ENCODE measurements at regions not wholly inside any gene's neighbourhood (a gene's known extent, or its start where the extent isn't known, plus 50 kb on each side); places are given as distances from the start of the nearest gene placed in this dataset.

DNA sequence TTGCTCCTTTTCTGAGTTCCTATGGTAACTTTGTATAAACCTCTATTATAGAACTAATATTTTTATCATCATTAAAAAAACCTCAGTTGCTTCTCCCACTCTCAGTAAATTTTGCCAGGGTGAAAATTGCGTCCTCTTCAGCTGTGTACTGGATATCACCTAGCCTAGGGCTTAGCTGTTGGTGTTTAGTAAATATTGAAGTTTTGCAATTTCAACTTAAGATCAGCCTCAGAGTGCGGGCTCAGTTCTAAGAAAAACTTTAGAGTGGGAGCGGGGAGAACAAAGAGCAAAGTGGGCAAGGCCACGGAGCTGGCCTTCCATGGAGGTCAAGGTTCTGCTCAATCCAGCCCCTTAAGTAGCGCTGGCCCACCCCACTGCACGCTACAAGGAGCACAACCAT is 488.3 kb upstream of the SPRED2 start:
- Histone ChIP-seq H3K4me1 (peaks cover 0 to 3% of the 10 kb centered on the region in 2 donors), H3K4me3 (no peak overlapping the region), H3K36me3 (no peaks in the 10 kb centered on the region), H3K9me3 (no peaks in the 10 kb centered on the region), H3K27ac (no peak overlapping the region), H3K27me3 (no peaks in the 10 kb centered on the region)
- no peak for DNase-seq (ENCODE audit: low spot score in 2 of 2)
- no peak for TF ChIP-seq CTCF (IDR thresholded peaks at IDR 0.05)
- intact Hi-C loops (cut with DNase I), result no loop called here

DNA sequence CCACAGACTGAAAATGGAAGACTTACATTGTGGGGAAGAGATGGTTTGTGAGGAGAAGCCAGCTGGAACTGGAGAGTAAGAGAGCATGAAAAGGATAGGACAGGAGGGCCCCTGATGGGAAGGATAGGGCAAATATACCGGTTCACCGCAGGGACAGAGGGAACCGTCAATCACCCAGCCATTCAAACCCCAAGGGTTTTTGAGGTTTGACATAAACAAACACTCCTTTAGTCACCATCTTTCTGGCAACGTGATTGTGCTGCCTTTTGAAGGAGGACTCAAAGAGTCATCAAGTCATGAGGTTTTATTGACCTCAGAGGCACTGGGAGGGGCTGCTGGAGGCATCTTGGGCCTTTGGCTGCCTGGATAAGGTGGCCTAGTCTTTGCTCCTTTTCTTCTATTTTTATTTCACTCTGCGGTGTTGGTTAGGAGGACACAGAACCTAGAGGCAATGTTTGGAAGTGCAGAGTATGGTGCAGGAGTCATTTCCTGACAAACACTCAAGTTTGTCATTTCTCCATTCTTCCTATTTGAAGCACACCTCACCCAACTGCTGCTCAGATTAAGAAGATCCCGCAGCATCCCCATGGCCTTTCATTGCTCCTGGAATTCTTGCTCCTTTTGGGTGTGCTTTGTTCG is 487.3 kb upstream of the SPRED2 start:
- Histone ChIP-seq H3K4me3 (no peak overlapping the region), H3K27ac (no peak overlapping the region)

DNA sequence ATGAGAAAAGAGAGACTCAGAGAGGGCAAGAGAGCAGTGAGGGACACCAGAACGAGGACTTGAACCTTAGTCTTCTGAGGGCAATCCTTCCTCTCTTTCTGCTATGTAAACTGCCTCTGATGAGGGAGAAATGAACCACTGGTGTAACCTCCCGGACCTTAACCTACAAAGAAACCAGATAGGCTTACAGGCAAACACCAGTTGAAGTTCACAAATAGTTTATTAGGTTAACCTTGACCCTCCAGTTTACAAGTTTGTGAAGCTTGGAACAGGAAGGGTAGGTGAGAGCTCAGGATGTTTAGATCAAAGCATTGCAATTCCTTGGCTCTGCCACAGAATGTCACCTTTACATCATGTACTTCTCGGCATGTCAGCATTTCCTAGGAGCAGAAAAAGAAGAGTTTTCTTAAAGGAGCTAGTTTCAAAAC is 486.4 kb upstream of the SPRED2 start:
- no peak for DNase-seq (ENCODE audit: low spot score in 2 of 2)
- H3K27ac ChIP-seq, result no peak overlapping the region
- no peaks in the 10 kb centered on the region for H3K36me3 ChIP-seq
- intact Hi-C loops (cut with DNase I), result no loop called here
- no peak for TF ChIP-seq CTCF (IDR thresholded peaks at IDR 0.05)
- no peaks in the 10 kb centered on the region for H3K9me3 ChIP-seq
- peaks cover 0 to 3% of the 10 kb centered on the region in 2 donors for H3K4me1 ChIP-seq
- H3K27me3 ChIP-seq, result no peaks in the 10 kb centered on the region
- no peak overlapping the region for H3K4me3 ChIP-seq

More for the DNA sequence above, 487.3 kb upstream of the SPRED2 start:
- peaks cover 0 to 3% of the 10 kb centered on the region in 2 donors for H3K4me1 ChIP-seq
- TF ChIP-seq CTCF (IDR thresholded peaks at IDR 0.05), result no peak
- no peaks in the 10 kb centered on the region for H3K27me3 ChIP-seq
- H3K9me3 ChIP-seq, result no peaks in the 10 kb centered on the region
- no peaks in the 10 kb centered on the region for H3K36me3 ChIP-seq
- intact Hi-C loops (cut with DNase I), result no loop called here
- DNase-seq (ENCODE audit: low spot score in 2 of 2), result no peak

DNA sequence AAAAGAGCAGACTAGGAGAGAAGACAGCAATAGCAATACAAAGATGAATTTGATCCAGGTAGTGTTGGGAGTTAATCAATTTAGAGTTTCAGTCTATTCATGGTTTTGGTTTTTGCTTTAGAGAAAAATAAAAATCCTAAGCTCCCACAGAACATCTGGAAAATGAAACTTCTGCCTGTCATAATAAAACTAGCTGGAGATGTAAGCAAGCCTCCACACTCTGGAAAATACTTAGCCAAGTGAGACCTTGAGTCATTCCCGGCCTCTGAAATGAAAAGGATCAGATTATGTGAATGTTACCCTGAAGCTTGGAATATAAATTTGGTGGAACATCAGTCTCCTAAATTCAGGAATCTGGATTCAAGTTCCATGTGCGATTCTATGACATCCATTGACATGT is 485.6 kb upstream of the SPRED2 start:
- DNase-seq (ENCODE audit: low spot score in 2 of 2), result no peak
- no peaks in the 10 kb centered on the region for H3K36me3 ChIP-seq
- intact Hi-C loops (cut with DNase I), result no loop called here
- peaks cover 0 to 2% of the 10 kb centered on the region in 2 donors for H3K4me1 ChIP-seq
- no peak overlapping the region for H3K27ac ChIP-seq
- H3K4me3 ChIP-seq, result no peak overlapping the region
- H3K27me3 ChIP-seq, result no peaks in the 10 kb centered on the region
- H3K9me3 ChIP-seq, result no peaks in the 10 kb centered on the region
- no peak for TF ChIP-seq CTCF (IDR thresholded peaks at IDR 0.05)

DNA sequence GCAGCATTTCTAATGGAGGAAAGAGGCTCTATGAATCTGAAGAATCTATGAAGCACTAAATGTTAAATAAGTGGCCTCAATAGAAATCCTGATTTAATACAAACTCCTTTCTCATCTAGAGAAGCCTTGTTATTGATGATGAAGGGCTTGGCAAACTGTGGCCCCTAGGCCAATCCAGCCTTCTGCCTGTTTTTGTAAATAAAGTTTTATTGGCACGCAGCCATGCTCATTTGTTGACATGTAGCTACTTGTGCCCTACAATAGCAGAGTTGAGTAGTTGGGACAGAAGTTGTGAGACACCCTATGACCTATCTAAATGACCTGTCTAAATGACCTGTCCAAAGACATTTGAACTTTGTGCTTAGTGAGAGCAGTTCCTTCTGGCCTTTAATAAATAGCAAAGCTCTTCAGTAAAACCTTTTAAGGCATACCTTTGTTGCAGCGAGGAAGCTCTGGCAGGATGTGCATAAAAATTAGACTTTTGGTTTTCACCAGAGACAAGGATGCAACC is 484.4 kb upstream of the SPRED2 start:
- H3K4me1 ChIP-seq, result no peaks in the 10 kb centered on the region
- no peaks in the 10 kb centered on the region for H3K27me3 ChIP-seq
- H3K9me3 ChIP-seq, result no peaks in the 10 kb centered on the region
- no peak overlapping the region for H3K27ac ChIP-seq
- no peak overlapping the region for H3K4me3 ChIP-seq
- H3K36me3 ChIP-seq, result no peaks in the 10 kb centered on the region
- TF ChIP-seq CTCF (IDR thresholded peaks at IDR 0.05), result no peak
- intact Hi-C loops (cut with DNase I), result no loop called here
- DNase-seq (ENCODE audit: low spot score in 2 of 2), result no peak

Data from ascending aorta (tissue), 2 donors.